Esophagus muscularis mucosa (tissue), 4 donors: ENCODE measurements at regions not wholly inside any gene's neighbourhood (a gene's known extent, or its start where the extent isn't known, plus 50 kb on each side); places are given as distances from the start of the nearest gene placed in this dataset.
"Not testable (repeated sequence)": the region's sequence is repeated elsewhere in the genome, so short reads cannot be mapped to it uniquely, and the experiment has no call there.

ENCODE experiments used
- DNase-seq: peaks from one replicate; pipeline ENCODE4 v3.0.0-alpha.2; 2017; ENCODE audit errors: extremely low spot score
- H3K27ac ChIP-seq, 4 donors: fragments of 200-600 bp; sonication (generic); replicated peaks in 1 of 4; 1 replicate in 3 of 4; 2 replicates in 1 of 4; pipeline ENCODE4 v1.5.1; 2016 to 2019; ENCODE audit warnings: mild to moderate bottlenecking in 1 of 4
- H3K27me3 ChIP-seq, 4 donors: fragments of 200-600 bp; sonication (generic); one replicate each; pipeline versions ENCODE4 v1.5.1 to v1.6.0; 2016 to 2019
- H3K36me3 ChIP-seq, 4 donors: fragments of 200-600 bp; sonication (generic); one replicate each; pipeline ENCODE4 v1.5.1; 2016 to 2019
- H3K4me1 ChIP-seq, 4 donors: fragments of 200-600 bp; sonication (generic); one replicate each; pipeline ENCODE4 v1.5.1; 2016 to 2019
- H3K4me3 ChIP-seq, 4 donors: fragments of 200-600 bp; sonication (generic); 1 replicate in 2 of 4; 2 replicates in 2 of 4; pipeline ENCODE4 v1.5.1; 2016 to 2019; ENCODE audit warnings: mild to moderate bottlenecking in 4 of 4, moderate library complexity in 1 of 4
- H3K9me3 ChIP-seq, 4 donors: fragments of 200-600 bp; sonication (generic); 1 replicate in 3 of 4; 2 replicates in 1 of 4; pipeline ENCODE4 v1.5.1; 2016 to 2019
- CTCF ChIP-seq, 3 experiments: fragments of 200-600 bp in 2 of 3; fragments of 450-650 bp in 1 of 3; sonication (generic) in 2 of 3; IDR thresholded peaks; one replicate each; pipeline ENCODE4 v1.5.1; 2017 to 2019; ENCODE audit warnings: antibody characterized with exemption in 3 of 3, mild to moderate bottlenecking in 2 of 3, moderate library complexity in 1 of 3
- EP300 ChIP-seq: sonication (generic); formaldehyde crosslinking; IDR thresholded peaks from one replicate; pipeline ENCODE4 v1.6.1; 2017; ENCODE audit warnings: antibody characterized with exemption
- POLR2A ChIP-seq: fragments of 450-650 bp; IDR thresholded peaks from one replicate; pipeline ENCODE4 v1.6.1; 2017; ENCODE audit warnings: antibody characterized with exemption, moderate library complexity, mild to moderate bottlenecking, low read depth
- POLR2AphosphoS5 ChIP-seq, 2 donors: sonication (generic); formaldehyde crosslinking; IDR thresholded peaks; one replicate each; pipeline ENCODE4 v1.6.1; 2017; ENCODE audit warnings: antibody characterized with exemption in 2 of 2
- WGBS: methylation state at CpG from one replicate; pipeline ENCODE4 v1.1.5; 2018; 5-methylcytosine and 5-hydroxymethylcytosine counted together
- intact Hi-C: fragments of 100-400 bp; cut with DNase I; formaldehyde crosslinking; loops from one replicate; pipeline ENCODE4 v1.15.1; 2023

GRCh38 chr12:75690296-75690955, 179.0 kb upstream of the KRR1 start:
- H3K36me3 ChIP-seq, result no peaks in the 10 kb centered on the region
- H3K27ac ChIP-seq, result no peak overlapping the region
- no peak for DNase-seq
- no peaks in the 10 kb centered on the region for H3K9me3 ChIP-seq
- intact Hi-C loops, result no loop called here
- H3K4me3 ChIP-seq, result no peak overlapping the region
- WGBS, result 77% methylated on average over 11 of the region's 11 CpGs
- no peaks in the 10 kb centered on the region for H3K4me1 ChIP-seq
- no peak for TF ChIP-seq CTCF (IDR thresholded peaks at IDR 0.05)
- TF ChIP-seq POLR2AphosphoS5 (IDR thresholded peaks at IDR 0.05), result no peak
- TF ChIP-seq EP300, result no peak
- no peak for TF ChIP-seq POLR2A
- H3K27me3 ChIP-seq, result no peaks in the 10 kb centered on the region

- H3K27me3 ChIP-seq, H3K4me3 ChIP-seq, H3K9me3 ChIP-seq, H3K4me1 ChIP-seq, H3K36me3 ChIP-seq, DNase-seq, H3K27ac ChIP-seq, intact Hi-C loops: not testable (repeated sequence)
- WGBS, result 90% methylated on average over 1 of the region's 1 CpG
Observed at GRCh38 chr12:75686233-75686632, 174.8 kb upstream of the KRR1 start.

GRCh38 chr12:75685617-75686225, 174.3 kb upstream of the KRR1 start:
- Histone ChIP-seq H3K36me3 (no peaks in the 10 kb centered on the region), H3K27ac (no peak overlapping the region), H3K4me3 (no peak overlapping the region), H3K4me1 (no peaks in the 10 kb centered on the region), H3K27me3 (no peaks in the 10 kb centered on the region), H3K9me3 (no peaks in the 10 kb centered on the region)
- no peak for DNase-seq
- intact Hi-C loops, result no loop called here
- 71% methylated on average over 2 of the region's 2 CpGs for WGBS
- no peak for TF ChIP-seq CTCF (IDR thresholded peaks at IDR 0.05)
- no peak for TF ChIP-seq POLR2AphosphoS5 (IDR thresholded peaks at IDR 0.05)
- TF ChIP-seq EP300, result no peak
- no peak for TF ChIP-seq POLR2A

GRCh38 chr12:75684678-75685616, 173.5 kb upstream of the KRR1 start:
- intact Hi-C loops, result no loop called here
- no peaks in the 10 kb centered on the region for H3K9me3 ChIP-seq
- no peak overlapping the region for H3K4me3 ChIP-seq
- H3K4me1 ChIP-seq, result no peaks in the 10 kb centered on the region
- H3K27ac ChIP-seq, result no peak overlapping the region
- no peak for DNase-seq
- no peaks in the 10 kb centered on the region for H3K36me3 ChIP-seq
- no peaks in the 10 kb centered on the region for H3K27me3 ChIP-seq
- TF ChIP-seq EP300 (no peak), POLR2A (no peak), CTCF (IDR thresholded peaks at IDR 0.05) (no peak), POLR2AphosphoS5 (IDR thresholded peaks at IDR 0.05) (no peak)
- WGBS, result 86% methylated on average over 5 of the region's 5 CpGs

GRCh38 chr12:75683995-75684586, 172.7 kb upstream of the KRR1 start:
- H3K4me3 ChIP-seq, H3K36me3 ChIP-seq, H3K27me3 ChIP-seq, DNase-seq, H3K27ac ChIP-seq, H3K9me3 ChIP-seq, intact Hi-C loops, H3K4me1 ChIP-seq: not testable (repeated sequence)
- WGBS, result 75% methylated on average over 4 of the region's 4 CpGs
